Brain microvascular endothelial cell (primary cell): ENCODE measurements at regions not wholly inside any gene's neighbourhood (a gene's known extent, or its start where the extent isn't known, plus 50 kb on each side); places are given as distances from the start of the nearest gene placed in this dataset.

Source experiments
- DNase-seq: peaks from one replicate; pipeline ENCODE4 v3.0.0-alpha.2; 2020
- H3K27ac ChIP-seq: fragments of 250-450 bp; sonication (Bioruptor Pico); 2 replicates; pipeline ENCODE4 v1.5.1; 2020; ENCODE audit warnings: mild to moderate bottlenecking, moderate library complexity
- H3K27me3 ChIP-seq: fragments of 250-450 bp; sonication (Bioruptor Pico); replicated peaks from 2 replicates; pipeline ENCODE4 v1.5.1; 2020; ENCODE audit warnings: mild to moderate bottlenecking
- H3K36me3 ChIP-seq: fragments of 250-450 bp; sonication (Bioruptor Pico); replicated peaks from 2 replicates; pipeline ENCODE4 v1.5.1; 2020; ENCODE audit warnings: mild to moderate bottlenecking
- H3K4me3 ChIP-seq: 2 replicates; pipeline ENCODE4 v1.5.1; 2011; ENCODE audit warnings: low read depth, mild to moderate bottlenecking, control low read depth, low read length, moderate library complexity
- CTCF ChIP-seq: IDR thresholded peaks from 2 replicates; pipeline ENCODE4 v1.5.1; 2011; ENCODE audit warnings: low read depth, mild to moderate bottlenecking, moderate library complexity, low read length, control low read depth, inconsistent platforms; ENCODE audit errors: missing control alignments
- in situ Hi-C: cut with HindIII; loops from 2 replicates; pipeline ENCODE4 v1.10.0; 2017; ENCODE audit warnings: low sequenced_read_pairs, low pct_ligation_motif_present

- in situ Hi-C loops, result no loop called here
- Histone ChIP-seq H3K27ac (no peak overlapping the region), H3K36me3 (no peaks in the 10 kb centered on the region), H3K4me3 (no peak overlapping the region), H3K27me3 (no peaks in the 10 kb centered on the region)
- TF ChIP-seq CTCF, result no peak
- DNase-seq, result no peak
Observed at GRCh38 chr7:10040674-10041073, 933.0 kb upstream of the PHF14 start.

- no peak for TF ChIP-seq CTCF
- H3K27ac ChIP-seq, result no peak overlapping the region
- DNase-seq, result no peak
- no peaks in the 10 kb centered on the region for H3K27me3 ChIP-seq
- H3K4me3 ChIP-seq, result no peak overlapping the region
- in situ Hi-C loops, result no loop called here
- no peaks in the 10 kb centered on the region for H3K36me3 ChIP-seq
Observed at GRCh38 chr7:10070899-10071298, 902.8 kb upstream of the PHF14 start.

- in situ Hi-C loops, result no loop called here
- no peak for DNase-seq
- H3K27ac ChIP-seq, result no peak overlapping the region
Observed at GRCh38 chr7:10075866-10076265, 897.8 kb upstream of the PHF14 start.

DNA sequence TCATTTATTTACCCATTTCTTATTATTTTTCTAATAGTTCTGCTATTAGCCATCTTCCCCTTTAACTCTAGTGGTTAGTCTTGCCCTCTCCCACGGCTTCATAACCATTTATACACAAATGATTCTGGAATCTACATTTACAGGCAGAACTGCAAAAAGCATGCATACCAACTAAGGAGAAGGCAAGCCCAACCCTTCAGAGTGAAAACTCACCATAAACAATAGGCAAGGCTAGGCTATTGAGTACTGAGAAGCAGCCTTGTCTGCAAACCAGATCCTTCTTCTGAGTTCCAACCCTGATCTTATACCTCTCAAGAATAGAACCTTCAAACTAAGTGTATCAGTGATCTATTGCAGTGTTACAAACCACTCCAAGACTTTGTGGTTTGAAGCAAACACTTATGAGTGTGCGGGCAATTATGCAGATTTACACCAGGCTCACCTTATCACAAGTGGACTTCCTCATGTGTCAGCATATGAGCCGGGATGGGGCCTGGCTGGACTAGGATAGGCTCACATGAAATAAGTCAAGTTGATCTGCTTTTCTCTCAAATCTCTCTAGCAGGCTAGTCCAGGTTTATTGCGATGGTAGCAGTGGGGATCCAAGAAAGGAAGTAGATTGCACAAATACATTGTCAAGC is 896.9 kb upstream of the PHF14 start:
- H3K4me3 ChIP-seq, result no peak overlapping the region
- in situ Hi-C loops, result no loop called here
- TF ChIP-seq CTCF, result no peak
- no peaks in the 10 kb centered on the region for H3K36me3 ChIP-seq
- H3K27ac ChIP-seq, result no peak overlapping the region
- DNase-seq, result no peak
- no peaks in the 10 kb centered on the region for H3K27me3 ChIP-seq

More at GRCh38 chr7:10075866-10076265, 897.8 kb upstream of the PHF14 start:
- Histone ChIP-seq H3K4me3 (no peak overlapping the region), H3K27me3 (no peaks in the 10 kb centered on the region), H3K36me3 (no peaks in the 10 kb centered on the region)
- no peak for TF ChIP-seq CTCF

- in situ Hi-C loops, result no loop called here
Observed at GRCh38 chr7:10079572-10079971, 894.1 kb upstream of the PHF14 start.

More at GRCh38 chr7:10079572-10079971, 894.1 kb upstream of the PHF14 start:
- no peak overlapping the region for H3K4me3 ChIP-seq
- H3K27me3 ChIP-seq, result no peaks in the 10 kb centered on the region
- no peak overlapping the region for H3K27ac ChIP-seq
- TF ChIP-seq CTCF, result no peak
- no peaks in the 10 kb centered on the region for H3K36me3 ChIP-seq
- no peak for DNase-seq
